Astrocyte of the spinal cord (primary cell): ENCODE measurements at regions not wholly inside any gene's neighbourhood (a gene's known extent, or its start where the extent isn't known, plus 50 kb on each side); places are given as distances from the start of the nearest gene placed in this dataset.

Source experiments
- DNase-seq: peaks from one replicate; pipeline ENCODE4 v3.0.0; 2011; ENCODE audit warnings: low read depth, low spot score
- H3K4me3 ChIP-seq: 2 replicates; pipeline ENCODE4 v1.5.1; 2011; ENCODE audit warnings: low read depth, mild to moderate bottlenecking, low read length, moderate library complexity
- in situ Hi-C: cut with HindIII; loops from 2 replicates; pipeline ENCODE4 v1.10.0; 2017; ENCODE audit warnings: low sequenced_read_pairs
- TF ChIP-seq, protein P1 (sequence below): IDR thresholded peaks from 2 replicates; pipeline ENCODE4 v1.5.1; 2012; ENCODE audit warnings: low read depth, mild to moderate bottlenecking, low read length, inconsistent platforms

GRCh38 chr17:83012200-83012785 is 67.1 kb upstream of the METRNL start:
- no peak for DNase-seq

GRCh38 chr17:83012868-83013778 is 66.3 kb upstream of the METRNL start:
- TF ChIP-seq, protein P1, sequence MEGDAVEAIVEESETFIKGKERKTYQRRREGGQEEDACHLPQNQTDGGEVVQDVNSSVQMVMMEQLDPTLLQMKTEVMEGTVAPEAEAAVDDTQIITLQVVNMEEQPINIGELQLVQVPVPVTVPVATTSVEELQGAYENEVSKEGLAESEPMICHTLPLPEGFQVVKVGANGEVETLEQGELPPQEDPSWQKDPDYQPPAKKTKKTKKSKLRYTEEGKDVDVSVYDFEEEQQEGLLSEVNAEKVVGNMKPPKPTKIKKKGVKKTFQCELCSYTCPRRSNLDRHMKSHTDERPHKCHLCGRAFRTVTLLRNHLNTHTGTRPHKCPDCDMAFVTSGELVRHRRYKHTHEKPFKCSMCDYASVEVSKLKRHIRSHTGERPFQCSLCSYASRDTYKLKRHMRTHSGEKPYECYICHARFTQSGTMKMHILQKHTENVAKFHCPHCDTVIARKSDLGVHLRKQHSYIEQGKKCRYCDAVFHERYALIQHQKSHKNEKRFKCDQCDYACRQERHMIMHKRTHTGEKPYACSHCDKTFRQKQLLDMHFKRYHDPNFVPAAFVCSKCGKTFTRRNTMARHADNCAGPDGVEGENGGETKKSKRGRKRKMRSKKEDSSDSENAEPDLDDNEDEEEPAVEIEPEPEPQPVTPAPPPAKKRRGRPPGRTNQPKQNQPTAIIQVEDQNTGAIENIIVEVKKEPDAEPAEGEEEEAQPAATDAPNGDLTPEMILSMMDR = no peak
- DNase-seq = peak; percentile 88
- in situ Hi-C loops = no loop called here
- no peak overlapping the region for H3K4me3 ChIP-seq

More at GRCh38 chr17:83012200-83012785, 67.1 kb upstream of the METRNL start:
- H3K4me3 ChIP-seq = no peak overlapping the region
- in situ Hi-C loops = no loop called here
- TF ChIP-seq, protein P1 = no peak

DNA sequence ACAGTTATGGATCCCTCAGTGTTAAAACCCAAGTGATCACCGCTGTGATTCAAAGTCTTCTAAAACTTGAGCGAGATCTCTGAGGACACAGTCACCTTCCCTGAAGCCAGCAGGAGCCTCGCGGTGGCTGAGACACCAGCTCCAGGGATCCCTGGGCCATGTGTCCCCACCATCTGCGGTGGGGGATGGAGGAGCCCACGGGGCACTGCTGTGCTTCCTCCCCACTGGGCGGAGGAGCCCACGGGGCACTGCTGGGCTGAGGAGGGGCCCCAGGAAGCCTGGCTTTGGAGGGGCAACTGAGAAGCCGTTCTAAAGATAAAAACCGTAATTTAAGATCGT is 65.7 kb upstream of the METRNL start:
- in situ Hi-C loops = no loop called here
- DNase-seq = no peak
- no peak overlapping the region for H3K4me3 ChIP-seq
- TF ChIP-seq, protein P1 = no peak

DNA sequence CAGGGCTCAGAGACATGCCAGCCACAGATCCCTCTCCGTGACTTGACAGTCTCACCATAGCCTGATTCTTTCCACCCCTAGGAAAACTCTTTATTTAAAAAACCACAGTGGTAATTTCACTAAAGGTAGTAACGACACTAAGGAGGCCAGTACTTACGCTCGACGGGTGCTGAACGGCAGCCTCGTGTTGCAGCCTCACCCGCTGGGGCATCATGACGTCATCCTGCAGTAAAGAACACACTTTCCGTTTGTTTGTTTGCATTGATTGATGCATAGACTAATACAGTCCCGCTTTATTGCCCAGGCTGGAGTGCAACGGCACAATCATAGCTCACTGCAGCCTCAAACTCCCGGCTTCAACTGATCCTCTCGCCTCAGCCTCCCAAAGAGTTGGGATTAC is 65.1 kb upstream of the METRNL start:
- DNase-seq = no peak
- in situ Hi-C loops = no loop called here
- TF ChIP-seq, protein P1 = no peak
- H3K4me3 ChIP-seq = no peak overlapping the region

DNA sequence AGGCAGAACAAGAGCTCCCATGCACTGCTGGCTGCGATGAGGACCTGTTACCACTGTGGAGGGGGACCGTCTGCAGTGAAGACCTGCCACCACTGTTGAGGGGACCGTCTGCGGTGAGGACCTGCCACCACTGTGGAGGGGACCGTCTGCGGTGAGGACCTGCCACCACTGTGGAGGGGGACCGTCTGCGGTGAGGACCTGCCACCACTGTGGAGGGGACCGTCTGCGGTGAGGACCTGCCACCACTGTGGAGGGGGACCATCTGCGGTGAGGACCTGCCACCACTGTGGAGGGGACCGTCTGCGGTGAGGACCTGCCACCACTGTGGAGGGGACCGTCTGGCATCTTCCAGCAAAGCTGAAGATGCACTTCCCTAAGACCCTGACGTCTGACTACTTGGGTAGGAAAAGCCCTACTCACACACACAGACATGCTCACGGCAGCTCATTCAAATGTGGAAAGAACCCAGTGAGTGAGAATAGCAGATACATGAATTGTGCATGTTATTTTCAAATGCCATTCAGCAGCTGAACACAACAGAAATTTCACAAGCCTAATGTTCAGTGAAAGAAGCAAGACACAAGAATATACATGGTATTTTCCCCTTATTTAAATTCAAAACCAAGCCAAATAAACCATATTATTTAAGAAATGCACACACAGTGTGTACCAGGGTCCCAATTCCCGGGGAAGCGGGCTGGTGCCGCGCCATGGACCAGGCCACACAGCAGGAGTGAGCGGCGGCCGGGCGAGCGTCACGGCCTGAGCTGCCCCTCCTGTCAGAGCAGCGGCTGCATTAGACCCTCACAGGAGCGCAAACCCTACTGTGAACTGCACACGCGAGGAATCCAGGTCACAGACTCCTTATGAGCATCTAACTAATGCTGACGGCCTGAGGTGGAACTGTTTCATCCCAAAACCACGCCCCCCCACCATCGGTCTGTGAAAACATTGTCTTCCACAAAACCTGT is 64.2 kb upstream of the METRNL start:
- no peak for DNase-seq
- no peak overlapping the region for H3K4me3 ChIP-seq
- in situ Hi-C loops = no loop called here
- TF ChIP-seq, protein P1 = no peak

DNA sequence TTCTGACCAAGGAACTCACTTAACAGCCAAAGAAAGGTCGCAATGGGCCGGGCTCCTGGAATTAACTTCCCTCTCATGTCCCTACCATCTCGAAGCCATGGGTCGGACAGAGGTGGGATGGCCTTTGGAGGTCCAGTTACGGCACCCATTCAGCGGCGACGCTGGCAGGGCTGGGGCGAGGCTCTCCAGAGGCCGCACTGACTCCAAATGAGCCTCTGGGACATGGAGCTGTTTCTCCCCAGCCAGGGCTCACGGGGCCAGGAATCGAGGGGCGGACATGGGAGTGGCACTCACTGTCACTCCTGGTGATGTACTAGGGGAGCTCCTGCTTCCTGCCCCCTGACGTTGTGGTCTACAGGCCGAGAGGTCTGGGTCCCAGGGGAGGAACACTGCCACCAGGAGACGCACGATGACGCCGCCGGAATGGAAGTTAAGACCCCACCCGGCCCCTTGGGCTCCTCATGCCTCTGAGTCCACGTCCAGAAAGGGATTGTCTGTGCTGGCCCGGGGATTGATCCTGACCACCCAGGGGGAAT is 60.7 kb upstream of the METRNL start:
- TF ChIP-seq, protein P1 = no peak
- in situ Hi-C loops = no loop called here
- no peak overlapping the region for H3K4me3 ChIP-seq
- DNase-seq = no peak
